ENCODE measurements at regions not wholly inside any gene's neighbourhood (a gene's known extent, or its start where the extent isn't known, plus 50 kb on each side); places are given as distances from the start of the nearest gene placed in this dataset.

GRCh38 chr10:36638462-36639155 is 486.8 kb upstream of the ANKRD30A start:
- no peak for TF ChIP-seq CTCF (IDR thresholded peaks at IDR 0.05; ENCODE audit: control insufficient read depth, insufficient read depth, low read depth, low read length, missing control alignments)
- H3K4me3 ChIP-seq (ENCODE audit: control insufficient read depth, low read depth, low read length): no peak overlapping the region
- no peak for DNase-seq (ENCODE audit: low read depth)

- TF ChIP-seq CTCF (IDR thresholded peaks at IDR 0.05; ENCODE audit: control insufficient read depth, insufficient read depth, low read depth, low read length, missing control alignments): no peak
Measured at GRCh38 chr10:36636879-36637278, 488.5 kb upstream of the ANKRD30A start.

GRCh38 chr10:36636285-36636839 is 489.0 kb upstream of the ANKRD30A start:
- no peak for TF ChIP-seq CTCF (IDR thresholded peaks at IDR 0.05; ENCODE audit: control insufficient read depth, insufficient read depth, low read depth, low read length, missing control alignments)
- H3K4me3 ChIP-seq (ENCODE audit: control insufficient read depth, low read depth, low read length): no peak overlapping the region

More at GRCh38 chr10:36636879-36637278, 488.5 kb upstream of the ANKRD30A start:
- DNase-seq (ENCODE audit: low read depth): no peak
- H3K4me3 ChIP-seq (ENCODE audit: control insufficient read depth, low read depth, low read length): no peak overlapping the region

GRCh38 chr10:36634916-36635315 is 490.5 kb upstream of the ANKRD30A start:
- H3K4me3 ChIP-seq (ENCODE audit: control insufficient read depth, low read depth, low read length): no peak overlapping the region
- TF ChIP-seq CTCF (IDR thresholded peaks at IDR 0.05; ENCODE audit: control insufficient read depth, insufficient read depth, low read depth, low read length, missing control alignments): no peak
- peak; percentile 21 for DNase-seq (ENCODE audit: low read depth)

More at GRCh38 chr10:36636285-36636839, 489.0 kb upstream of the ANKRD30A start:
- no peak for DNase-seq (ENCODE audit: low read depth)

- no peak for DNase-seq (ENCODE audit: low read depth)
- TF ChIP-seq CTCF (IDR thresholded peaks at IDR 0.05; ENCODE audit: control insufficient read depth, insufficient read depth, low read depth, low read length, missing control alignments): no peak
- no peak overlapping the region for H3K4me3 ChIP-seq (ENCODE audit: control insufficient read depth, low read depth, low read length)
Measured at GRCh38 chr10:36630267-36630666, 495.1 kb upstream of the ANKRD30A start.

GRCh38 chr10:36629476-36629875 is 495.9 kb upstream of the ANKRD30A start:
- peak; percentile 37 for DNase-seq (ENCODE audit: low read depth)
- H3K4me3 ChIP-seq (ENCODE audit: control insufficient read depth, low read depth, low read length): no peak overlapping the region
- no peak for TF ChIP-seq CTCF (IDR thresholded peaks at IDR 0.05; ENCODE audit: control insufficient read depth, insufficient read depth, low read depth, low read length, missing control alignments)
